ENCODE measurements at regions not wholly inside any gene's neighbourhood (a gene's known extent, or its start where the extent isn't known, plus 50 kb on each side); places are given as distances from the start of the nearest gene placed in this dataset.

DNA sequence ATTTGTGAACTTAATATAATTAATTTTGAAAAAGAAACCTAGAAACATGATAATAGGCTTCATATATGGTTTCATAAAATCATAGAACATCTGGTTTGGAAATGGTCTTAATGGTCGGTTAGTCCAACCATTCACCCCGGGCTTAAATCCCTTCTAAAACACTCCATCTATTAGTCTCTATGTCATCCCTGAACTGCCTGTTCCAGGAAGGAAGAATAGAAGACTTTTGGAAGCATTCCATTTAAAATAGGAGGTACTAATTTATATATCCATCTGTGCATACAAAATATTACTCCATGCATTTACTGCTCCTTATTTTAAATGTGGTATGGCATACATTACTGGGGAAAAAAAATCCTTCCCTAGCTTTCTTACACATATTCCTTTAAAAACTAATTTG is 262.2 kb upstream of the DDX53 start:
- H3K9me3 ChIP-seq (replicated peaks; ENCODE audit: control insufficient read depth, insufficient read depth, low read depth, low read length), result no peaks in the 10 kb centered on the region
- no peak overlapping the region for H3K4me3 ChIP-seq
- H3K79me2 ChIP-seq (ENCODE audit: control insufficient read depth, insufficient read depth, low read length), result no peaks in the 10 kb centered on the region
- ATAC-seq (no peak), DNase-seq (ENCODE audit: extremely low read depth in 1 of 4, low spot score in 3 of 4) (no peak), FAIRE-seq (no peak)
- WGBS (ENCODE audit: insufficient coverage, low coverage, missing lambda C conversion rate), result 10% methylated on average over 2 of the region's 2 CpGs
- H2AFZ ChIP-seq (ENCODE audit: low read depth, low read length), result no peak overlapping the region
- no peaks in the 10 kb centered on the region for H3K9me1 ChIP-seq (ENCODE audit: control insufficient read depth, insufficient read depth, low read length)
- POLR2A ChIA-PET, result no interaction called here
- intact Hi-C loops (cut with micrococcal nuclease) (no loop called here), in situ Hi-C loops (cut with MboI) (no loop called here)
- TF ChIP-seq SRSF9 (IDR thresholded peaks at IDR 0.05; ENCODE audit: borderline replicate concordance, low read depth, low read length) (no peak), FOSL1 (tag; conservative IDR thresholded peaks at IDR 0.05) (no peak), ADNP (tag; IDR thresholded peaks at IDR 0.05) (no peak), HIVEP1 (CRISPR knock-in tag; IDR thresholded peaks at IDR 0.05) (no peak), ZNF717 (CRISPR knock-in tag; IDR thresholded peaks at IDR 0.05) (no peak), SMAD3 (CRISPR knock-in tag; conservative IDR thresholded peaks at IDR 0.05) (no peak), ZNF780A (CRISPR knock-in tag; IDR thresholded peaks at IDR 0.05) (no peak), NFIC (IDR thresholded peaks at IDR 0.05) (no peak), CREB1 (IDR thresholded peaks at IDR 0.05) (no peak), CREB1 (CRISPR knock-in tag; IDR thresholded peaks at IDR 0.05) (no peak), SRSF7 (optimal IDR thresholded peaks at IDR 0.05; ENCODE audit: low read depth, low read length) (no peak), ZNF253 (CRISPR knock-in tag; conservative IDR thresholded peaks at IDR 0.05) (no peak)
- TF ChIP-seq, protein P1, sequence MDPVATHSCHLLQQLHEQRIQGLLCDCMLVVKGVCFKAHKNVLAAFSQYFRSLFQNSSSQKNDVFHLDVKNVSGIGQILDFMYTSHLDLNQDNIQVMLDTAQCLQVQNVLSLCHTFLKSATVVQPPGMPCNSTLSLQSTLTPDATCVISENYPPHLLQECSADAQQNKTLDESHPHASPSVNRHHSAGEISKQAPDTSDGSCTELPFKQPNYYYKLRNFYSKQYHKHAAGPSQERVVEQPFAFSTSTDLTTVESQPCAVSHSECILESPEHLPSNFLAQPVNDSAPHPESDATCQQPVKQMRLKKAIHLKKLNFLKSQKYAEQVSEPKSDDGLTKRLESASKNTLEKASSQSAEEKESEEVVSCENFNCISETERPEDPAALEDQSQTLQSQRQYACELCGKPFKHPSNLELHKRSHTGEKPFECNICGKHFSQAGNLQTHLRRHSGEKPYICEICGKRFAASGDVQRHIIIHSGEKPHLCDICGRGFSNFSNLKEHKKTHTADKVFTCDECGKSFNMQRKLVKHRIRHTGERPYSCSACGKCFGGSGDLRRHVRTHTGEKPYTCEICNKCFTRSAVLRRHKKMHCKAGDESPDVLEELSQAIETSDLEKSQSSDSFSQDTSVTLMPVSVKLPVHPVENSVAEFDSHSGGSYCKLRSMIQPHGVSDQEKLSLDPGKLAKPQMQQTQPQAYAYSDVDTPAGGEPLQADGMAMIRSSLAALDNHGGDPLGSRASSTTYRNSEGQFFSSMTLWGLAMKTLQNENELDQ (CRISPR knock-in tag; IDR thresholded peaks at IDR 0.05; ENCODE audit: borderline replicate concordance), result no peak
- H3K27ac ChIP-seq (ENCODE audit: extremely low read depth, low read depth, low read length), result no peak overlapping the region
- no peaks in the 10 kb centered on the region for H4K20me1 ChIP-seq (replicated peaks; ENCODE audit: control insufficient read depth, insufficient read depth, low read length)
- H3K9ac ChIP-seq (ENCODE audit: insufficient read depth in 1 of 2, low read depth in 2 of 2, low read length in 2 of 2), result no peak overlapping the region
- H3K4me2 ChIP-seq (ENCODE audit: insufficient read depth, low read length), result no peak overlapping the region
- H3K4me1 ChIP-seq (replicated peaks in 1 of 2; ENCODE audit: control insufficient read depth in 2 of 2, insufficient read depth in 2 of 2, low read length in 2 of 2), result no peaks in the 10 kb centered on the region
- no peaks in the 10 kb centered on the region for H3K27me3 ChIP-seq (ENCODE audit: control insufficient read depth in 2 of 2, insufficient read depth in 2 of 2, low read length in 2 of 2)
- BruUV-seq (replicated peaks), result no TSS peak
- no peaks in the 10 kb centered on the region for H3K36me3 ChIP-seq (ENCODE audit: control insufficient read depth, insufficient read depth, low read length)
- CTCF ChIA-PET (ENCODE audit: low intra/inter-chr PET ratio), result no interaction called here
